ENCODE measurements at regions not wholly inside any gene's neighbourhood (a gene's known extent, or its start where the extent isn't known, plus 50 kb on each side); places are given as distances from the start of the nearest gene placed in this dataset.

GRCh38 chr17:63029541-63029940 is 63.5 kb downstream of the TANC2 start:
- no peaks in the 10 kb centered on the region for H3K36me3 ChIP-seq
- no peaks in the 10 kb centered on the region for H3K4me1 ChIP-seq
- TF ChIP-seq POLR2AphosphoS5 (IDR thresholded peaks at IDR 0.05) (no peak), POLR2A (IDR thresholded peaks at IDR 0.05) (no peak), EP300 (IDR thresholded peaks at IDR 0.05) (no peak), CTCF (IDR thresholded peaks at IDR 0.05) (no peak)
- intact Hi-C loops (cut with DNase I), result loop anchor here (10.0 kb wide), 1 partner anchor 1545 kb away; no protein-coding TSS in a partner anchor
- no peak overlapping the region for H3K27ac ChIP-seq
- no peak for DNase-seq
- H3K27me3 ChIP-seq, result no peaks in the 10 kb centered on the region
- H3K9me3 ChIP-seq, result no peaks in the 10 kb centered on the region
- no peak overlapping the region for H3K4me3 ChIP-seq

GRCh38 chr17:63032142-63032541 is 66.1 kb downstream of the TANC2 start:
- Histone ChIP-seq H3K27ac (no peak overlapping the region), H3K4me3 (no peak overlapping the region), H3K36me3 (no peaks in the 10 kb centered on the region), H3K9me3 (no peaks in the 10 kb centered on the region), H3K4me1 (no peaks in the 10 kb centered on the region), H3K27me3 (no peaks in the 10 kb centered on the region)
- DNase-seq, result no peak
- WGBS, 2 donors, result 25 to 71% methylated on average over 2 of the region's 2 CpGs
- TF ChIP-seq POLR2AphosphoS5 (IDR thresholded peaks at IDR 0.05) (no peak), EP300 (IDR thresholded peaks at IDR 0.05) (no peak), CTCF (IDR thresholded peaks at IDR 0.05) (no peak), POLR2A (IDR thresholded peaks at IDR 0.05) (no peak)
- intact Hi-C loops (cut with DNase I), result no loop called here

GRCh38 chr17:63033142-63033541 is 67.1 kb downstream of the TANC2 start:
- no peak overlapping the region for H3K27ac ChIP-seq
- no peak for TF ChIP-seq POLR2A (IDR thresholded peaks at IDR 0.05)
- no peak for TF ChIP-seq CTCF (IDR thresholded peaks at IDR 0.05)
- no peak for TF ChIP-seq EP300 (IDR thresholded peaks at IDR 0.05)
- no peak for TF ChIP-seq POLR2AphosphoS5 (IDR thresholded peaks at IDR 0.05)
- 91 to 92% methylated on average over 2 of the region's 2 CpGs for WGBS, 2 donors
- H3K36me3 ChIP-seq, result no peaks in the 10 kb centered on the region
- no peaks in the 10 kb centered on the region for H3K27me3 ChIP-seq
- no peaks in the 10 kb centered on the region for H3K9me3 ChIP-seq
- no peak overlapping the region for H3K4me3 ChIP-seq
- DNase-seq, result no peak
- H3K4me1 ChIP-seq, result no peaks in the 10 kb centered on the region
- intact Hi-C loops (cut with DNase I), result no loop called here

- DNase-seq, result no peak
- intact Hi-C loops (cut with DNase I), result no loop called here
- peaks cover 0 to 12% (median 7%) of the 10 kb centered on the region in 4 donors for H3K4me1 ChIP-seq
- no peaks in the 10 kb centered on the region for H3K9me3 ChIP-seq
- TF ChIP-seq POLR2A (IDR thresholded peaks at IDR 0.05) (no peak), POLR2AphosphoS5 (IDR thresholded peaks at IDR 0.05) (no peak), CTCF (IDR thresholded peaks at IDR 0.05) (no peak), EP300 (IDR thresholded peaks at IDR 0.05) (no peak)
- no peak overlapping the region for H3K4me3 ChIP-seq
- no peak overlapping the region for H3K27ac ChIP-seq
- no peaks in the 10 kb centered on the region for H3K27me3 ChIP-seq
- no peaks in the 10 kb centered on the region for H3K36me3 ChIP-seq
- WGBS, 2 donors, result 24 to 76% methylated on average over 4 of the region's 4 CpGs
Measured at GRCh38 chr17:63035271-63035670, 69.2 kb downstream of the TANC2 start.

GRCh38 chr17:63035695-63036094 is 69.7 kb downstream of the TANC2 start:
- TF ChIP-seq EP300 (IDR thresholded peaks at IDR 0.05) (no peak), POLR2A (IDR thresholded peaks at IDR 0.05) (no peak), POLR2AphosphoS5 (IDR thresholded peaks at IDR 0.05) (no peak), CTCF (IDR thresholded peaks at IDR 0.05) (no peak)
- DNase-seq, result no peak
- 19 to 42% methylated on average over 3 of the region's 3 CpGs for WGBS, 2 donors
- Histone ChIP-seq H3K9me3 (no peaks in the 10 kb centered on the region), H3K4me1 (peaks cover 0 to 16% (median 11%) of the 10 kb centered on the region in 4 donors), H3K27ac (no peak overlapping the region), H3K4me3 (no peak overlapping the region), H3K36me3 (no peaks in the 10 kb centered on the region), H3K27me3 (no peaks in the 10 kb centered on the region)
- intact Hi-C loops (cut with DNase I), result no loop called here
